Kidney epithelial cell (primary cell): ENCODE measurements at regions not wholly inside any gene's neighbourhood (a gene's known extent, or its start where the extent isn't known, plus 50 kb on each side); places are given as distances from the start of the nearest gene placed in this dataset.
A peak's percentile ranks its signal among the peaks of the same experiment; 100 is the strongest.
"Not testable (repeated sequence)": the region's sequence is repeated elsewhere in the genome, so short reads cannot be mapped to it uniquely, and the experiment has no call there.

ENCODE experiments used
- DNase-seq: peaks from one replicate; pipeline ENCODE4 v3.0.0-alpha.2; 2010; ENCODE audit warnings: low read depth
- H3K27me3 ChIP-seq: 2 replicates; pipeline ENCODE4 v1.6.0; 2011; ENCODE audit warnings: low read length; ENCODE audit not compliant: control insufficient read depth, insufficient read depth
- H3K36me3 ChIP-seq: 2 replicates; pipeline ENCODE4 v1.5.1; 2011; ENCODE audit warnings: low read length; ENCODE audit not compliant: control insufficient read depth, insufficient read depth
- H3K4me3 ChIP-seq: 2 replicates; pipeline ENCODE4 v1.5.1; 2011; ENCODE audit warnings: low read depth, mild to moderate bottlenecking, control low read depth, low read length
- TF ChIP-seq, protein P1 (sequence below): IDR thresholded peaks from 2 replicates; pipeline ENCODE4 v1.5.1; 2011; ENCODE audit warnings: mild to moderate bottlenecking, moderate library complexity, low read length, control low read depth, inconsistent platforms; ENCODE audit not compliant: insufficient read depth, poor library complexity, severe bottlenecking

- TF ChIP-seq, protein P1, sequence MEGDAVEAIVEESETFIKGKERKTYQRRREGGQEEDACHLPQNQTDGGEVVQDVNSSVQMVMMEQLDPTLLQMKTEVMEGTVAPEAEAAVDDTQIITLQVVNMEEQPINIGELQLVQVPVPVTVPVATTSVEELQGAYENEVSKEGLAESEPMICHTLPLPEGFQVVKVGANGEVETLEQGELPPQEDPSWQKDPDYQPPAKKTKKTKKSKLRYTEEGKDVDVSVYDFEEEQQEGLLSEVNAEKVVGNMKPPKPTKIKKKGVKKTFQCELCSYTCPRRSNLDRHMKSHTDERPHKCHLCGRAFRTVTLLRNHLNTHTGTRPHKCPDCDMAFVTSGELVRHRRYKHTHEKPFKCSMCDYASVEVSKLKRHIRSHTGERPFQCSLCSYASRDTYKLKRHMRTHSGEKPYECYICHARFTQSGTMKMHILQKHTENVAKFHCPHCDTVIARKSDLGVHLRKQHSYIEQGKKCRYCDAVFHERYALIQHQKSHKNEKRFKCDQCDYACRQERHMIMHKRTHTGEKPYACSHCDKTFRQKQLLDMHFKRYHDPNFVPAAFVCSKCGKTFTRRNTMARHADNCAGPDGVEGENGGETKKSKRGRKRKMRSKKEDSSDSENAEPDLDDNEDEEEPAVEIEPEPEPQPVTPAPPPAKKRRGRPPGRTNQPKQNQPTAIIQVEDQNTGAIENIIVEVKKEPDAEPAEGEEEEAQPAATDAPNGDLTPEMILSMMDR, result no peak
- Histone ChIP-seq H3K27me3 (no peaks in the 10 kb centered on the region), H3K36me3 (no peaks in the 10 kb centered on the region), H3K4me3 (no peak overlapping the region)
- no peak for DNase-seq
Observed at GRCh38 chr5:27876071-27876470, 837.7 kb upstream of the CDH9 start.

DNA sequence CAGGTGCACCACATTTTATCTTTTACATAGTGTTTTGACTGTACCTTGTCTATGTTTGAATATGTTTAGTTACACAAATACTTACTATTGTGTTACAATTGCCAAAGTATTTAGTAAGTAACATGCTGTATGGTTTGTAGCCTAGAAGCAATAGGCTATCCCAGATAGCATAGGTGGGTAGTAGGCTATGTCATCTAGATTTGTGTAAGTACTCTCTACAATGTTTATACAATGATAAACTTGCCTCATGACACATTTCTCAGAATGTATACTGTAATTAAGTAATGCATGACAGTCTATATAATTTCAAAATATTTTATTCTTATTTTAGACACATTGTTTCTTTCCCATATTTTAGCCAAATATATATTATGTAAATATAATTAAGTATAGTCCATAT, 836.8 kb upstream of the CDH9 start:
- Histone ChIP-seq H3K4me3 (no peak overlapping the region), H3K36me3 (no peaks in the 10 kb centered on the region), H3K27me3 (no peaks in the 10 kb centered on the region)
- TF ChIP-seq, protein P1, result no peak
- no peak for DNase-seq

DNA sequence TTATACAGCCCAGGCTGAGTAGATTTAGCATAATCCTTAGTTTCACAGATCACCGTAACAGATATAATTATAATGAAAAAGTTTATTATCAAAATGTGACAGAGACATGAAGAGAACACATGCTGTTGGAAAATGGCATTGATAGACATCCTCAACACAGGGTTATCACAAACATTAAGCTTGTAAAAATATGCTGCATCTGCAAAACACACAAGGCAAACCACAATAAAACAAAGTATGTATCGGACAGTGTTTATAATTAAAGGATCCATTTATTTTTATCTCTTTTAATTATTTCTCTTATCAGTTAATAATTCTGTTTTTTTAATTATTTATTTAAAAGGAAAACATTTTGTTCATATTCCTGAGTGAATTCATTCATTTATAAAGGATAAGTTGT, 829.9 kb upstream of the CDH9 start:
- no peak overlapping the region for H3K4me3 ChIP-seq
- TF ChIP-seq, protein P1, result no peak
- no peaks in the 10 kb centered on the region for H3K27me3 ChIP-seq
- H3K36me3 ChIP-seq, result no peaks in the 10 kb centered on the region
- DNase-seq, result no peak

DNA sequence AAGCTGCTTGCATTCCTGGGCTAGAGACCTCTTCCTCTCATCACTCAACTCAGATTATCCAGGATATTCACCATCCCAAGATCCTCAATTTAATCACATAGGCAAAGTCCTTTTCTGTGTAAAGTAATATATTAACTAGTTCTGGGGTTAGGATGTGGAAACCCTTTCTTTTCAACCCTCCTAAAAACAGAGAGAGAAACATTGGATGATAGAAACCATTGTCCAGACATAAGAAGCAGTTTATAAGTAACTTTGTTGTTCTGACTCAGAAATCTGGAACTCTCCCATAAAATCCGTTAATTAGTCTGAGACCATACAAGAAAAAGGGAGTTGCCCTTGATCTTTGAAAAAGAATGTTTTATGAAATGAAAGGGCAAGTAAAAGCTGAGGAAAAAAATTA, 817.1 kb upstream of the CDH9 start:
- Histone ChIP-seq H3K4me3 (no peak overlapping the region), H3K27me3 (no peaks in the 10 kb centered on the region), H3K36me3 (no peaks in the 10 kb centered on the region)
- TF ChIP-seq, protein P1, result no peak
- peak; percentile 73 for DNase-seq

GRCh38 chr5:27854243-27854852, 816.0 kb upstream of the CDH9 start:
- H3K4me3 ChIP-seq, result no peak overlapping the region
- no peaks in the 10 kb centered on the region for H3K36me3 ChIP-seq
- TF ChIP-seq, protein P1, result no peak
- no peak for DNase-seq
- no peaks in the 10 kb centered on the region for H3K27me3 ChIP-seq

DNA sequence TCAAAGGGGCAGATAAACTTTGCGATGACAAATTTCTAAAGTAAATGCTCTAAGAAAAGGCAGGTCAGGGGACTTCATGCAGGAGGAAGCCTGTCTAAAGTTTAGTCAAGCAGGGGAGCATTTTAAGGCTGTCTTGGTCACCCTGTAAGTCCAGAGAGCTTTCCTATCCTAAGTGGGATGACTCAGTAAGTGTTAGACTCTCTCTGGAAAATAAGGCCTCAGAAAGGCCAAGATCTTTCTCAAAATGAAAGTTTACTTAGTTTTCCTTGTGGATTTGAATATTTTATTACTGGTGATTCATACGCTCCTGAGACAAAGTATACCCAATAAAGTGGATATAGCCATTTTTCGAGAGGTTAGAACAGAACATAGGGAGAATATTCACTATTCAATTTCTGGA, 806.9 kb upstream of the CDH9 start:
- TF ChIP-seq, protein P1, result no peak
- Histone ChIP-seq H3K27me3 (no peaks in the 10 kb centered on the region), H3K4me3 (no peak overlapping the region), H3K36me3 (no peaks in the 10 kb centered on the region)
- DNase-seq, result no peak

DNA sequence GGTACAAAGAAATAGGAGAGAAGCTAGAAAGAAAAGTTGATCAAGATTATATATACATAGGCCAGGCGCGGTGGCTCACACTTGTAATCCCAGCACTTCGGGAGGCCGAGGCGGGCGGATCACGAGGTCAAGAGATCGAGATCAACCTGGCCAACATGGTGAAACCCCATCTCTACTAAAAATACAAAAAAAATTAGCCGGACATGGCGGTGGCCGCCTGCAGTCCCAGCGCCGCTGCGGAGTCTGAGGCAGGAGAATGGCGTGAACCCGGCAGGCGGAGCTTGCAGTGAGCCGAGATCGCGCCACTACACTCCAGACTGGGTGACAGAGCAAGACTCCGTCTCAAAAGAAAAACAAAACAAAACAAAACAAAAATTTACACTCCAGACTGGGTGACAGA, 798.3 kb upstream of the CDH9 start:
- H3K36me3 ChIP-seq, H3K4me3 ChIP-seq, DNase-seq, H3K27me3 ChIP-seq: not testable (repeated sequence)
